GM10266 (cell line): ENCODE measurements at regions not wholly inside any gene's neighbourhood (a gene's known extent, or its start where the extent isn't known, plus 50 kb on each side); places are given as distances from the start of the nearest gene placed in this dataset.

Experiments
- DNase-seq: peaks from one replicate; pipeline ENCODE4 v3.0.0; 2012; ENCODE audit errors: extremely low spot score
- TF ChIP-seq, protein P1 (sequence below): IDR thresholded peaks from 2 replicates; pipeline ENCODE4 v1.5.1; 2012; ENCODE audit warnings: mild to moderate bottlenecking, low read depth; ENCODE audit not compliant: control insufficient read depth, insufficient read depth; ENCODE audit errors: missing control alignments

DNA sequence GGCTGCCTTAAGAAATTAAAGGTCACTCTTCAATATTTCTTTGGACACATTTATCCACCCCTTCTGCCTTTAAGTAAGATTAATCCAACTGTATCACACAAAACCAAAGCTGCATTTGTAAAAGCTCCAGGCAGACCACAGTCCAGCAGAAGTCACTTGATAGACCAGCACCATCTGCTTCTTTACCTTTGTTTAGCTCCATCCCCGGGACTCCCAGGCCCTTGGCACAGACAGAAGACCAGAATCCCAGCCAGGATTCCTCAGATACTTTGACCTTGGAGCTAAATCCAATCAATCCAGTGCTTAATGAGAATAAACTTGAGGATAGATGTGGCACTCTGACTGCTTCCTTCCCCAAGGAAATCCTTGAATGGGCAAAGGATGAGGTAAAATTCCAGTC lies 333.1 kb upstream of the RASGEF1B start:
- DNase-seq: no peak
- TF ChIP-seq, protein P1, sequence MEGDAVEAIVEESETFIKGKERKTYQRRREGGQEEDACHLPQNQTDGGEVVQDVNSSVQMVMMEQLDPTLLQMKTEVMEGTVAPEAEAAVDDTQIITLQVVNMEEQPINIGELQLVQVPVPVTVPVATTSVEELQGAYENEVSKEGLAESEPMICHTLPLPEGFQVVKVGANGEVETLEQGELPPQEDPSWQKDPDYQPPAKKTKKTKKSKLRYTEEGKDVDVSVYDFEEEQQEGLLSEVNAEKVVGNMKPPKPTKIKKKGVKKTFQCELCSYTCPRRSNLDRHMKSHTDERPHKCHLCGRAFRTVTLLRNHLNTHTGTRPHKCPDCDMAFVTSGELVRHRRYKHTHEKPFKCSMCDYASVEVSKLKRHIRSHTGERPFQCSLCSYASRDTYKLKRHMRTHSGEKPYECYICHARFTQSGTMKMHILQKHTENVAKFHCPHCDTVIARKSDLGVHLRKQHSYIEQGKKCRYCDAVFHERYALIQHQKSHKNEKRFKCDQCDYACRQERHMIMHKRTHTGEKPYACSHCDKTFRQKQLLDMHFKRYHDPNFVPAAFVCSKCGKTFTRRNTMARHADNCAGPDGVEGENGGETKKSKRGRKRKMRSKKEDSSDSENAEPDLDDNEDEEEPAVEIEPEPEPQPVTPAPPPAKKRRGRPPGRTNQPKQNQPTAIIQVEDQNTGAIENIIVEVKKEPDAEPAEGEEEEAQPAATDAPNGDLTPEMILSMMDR: no peak

DNA sequence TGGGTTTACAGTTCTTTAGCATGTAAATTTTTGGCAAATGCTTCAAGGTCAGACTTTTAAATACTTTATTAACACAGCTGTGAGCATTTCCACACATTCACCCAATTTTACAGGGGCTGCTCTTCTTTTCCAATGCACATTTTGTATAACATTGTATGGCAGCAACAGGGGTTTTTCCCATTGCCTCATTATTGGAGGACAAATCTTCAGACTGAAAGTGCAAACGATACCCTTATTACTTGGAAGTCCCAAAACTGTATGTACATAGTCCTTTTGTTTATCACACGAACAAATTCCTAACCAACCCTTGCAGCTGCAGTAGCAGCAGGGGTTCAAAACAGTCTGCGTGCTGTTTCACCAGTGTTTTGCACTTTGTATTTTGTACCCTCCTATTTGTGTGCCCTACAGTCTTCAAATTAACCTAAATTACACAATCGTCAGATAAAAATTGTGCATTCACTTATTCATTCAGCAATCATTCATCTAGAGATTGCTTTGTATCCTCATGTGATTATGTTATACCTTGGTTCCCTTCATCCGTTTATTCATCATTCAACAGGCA lies 330.7 kb upstream of the RASGEF1B start:
- DNase-seq: no peak
- TF ChIP-seq, protein P1: no peak

DNA sequence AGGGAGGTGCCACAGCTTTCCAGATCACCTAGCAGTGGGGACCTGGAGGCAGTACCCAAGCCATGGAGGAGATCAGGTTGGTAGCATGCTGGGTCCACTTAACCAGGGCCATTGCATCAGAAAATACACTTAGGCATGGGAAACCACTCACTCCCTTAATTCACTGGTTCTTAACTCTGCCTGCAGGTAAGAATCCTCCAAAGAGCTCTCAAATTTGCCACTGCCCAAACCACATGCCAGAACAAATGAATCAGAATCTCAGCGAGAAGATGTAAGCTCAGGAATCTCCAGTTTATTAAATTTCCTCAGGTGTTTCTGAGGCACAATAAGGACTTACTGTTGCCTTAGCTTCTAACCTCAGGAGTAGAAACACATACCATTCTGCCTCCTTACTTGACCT lies 327.7 kb upstream of the RASGEF1B start:
- TF ChIP-seq, protein P1: no peak
- no peak for DNase-seq

DNA sequence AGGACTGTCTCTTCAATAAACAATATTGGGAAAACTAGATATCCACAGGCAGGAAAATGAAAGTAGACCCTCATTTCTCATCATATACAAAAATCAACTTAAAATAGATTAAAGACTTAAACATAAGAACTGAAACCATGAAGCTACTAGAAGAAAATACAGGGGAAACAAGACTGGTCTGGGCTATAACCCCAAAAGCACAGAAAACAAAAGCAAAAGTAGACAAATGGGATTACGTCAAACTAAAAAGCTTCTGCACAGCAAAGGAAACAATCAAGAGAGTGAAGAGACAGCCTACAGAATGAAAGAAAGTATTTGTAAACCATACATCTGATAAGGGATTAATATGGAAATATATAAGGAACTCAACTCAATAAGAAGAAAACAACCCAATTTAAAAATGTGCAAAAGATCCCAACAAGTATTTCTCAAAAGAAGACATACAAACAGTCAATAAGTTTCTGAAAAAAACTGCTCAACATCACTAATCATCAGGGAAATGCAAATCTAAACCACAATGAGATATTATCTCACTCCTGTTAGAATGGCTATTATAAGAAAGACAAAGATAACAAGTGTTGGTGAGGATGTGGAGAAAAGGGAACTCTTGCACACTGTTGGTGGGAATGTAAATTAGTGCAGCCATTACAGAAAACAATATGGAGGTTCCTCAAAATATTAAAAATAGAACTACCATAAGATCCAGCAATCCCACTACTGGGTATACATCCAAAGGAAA lies 325.3 kb upstream of the RASGEF1B start:
- TF ChIP-seq, protein P1: no peak

DNA sequence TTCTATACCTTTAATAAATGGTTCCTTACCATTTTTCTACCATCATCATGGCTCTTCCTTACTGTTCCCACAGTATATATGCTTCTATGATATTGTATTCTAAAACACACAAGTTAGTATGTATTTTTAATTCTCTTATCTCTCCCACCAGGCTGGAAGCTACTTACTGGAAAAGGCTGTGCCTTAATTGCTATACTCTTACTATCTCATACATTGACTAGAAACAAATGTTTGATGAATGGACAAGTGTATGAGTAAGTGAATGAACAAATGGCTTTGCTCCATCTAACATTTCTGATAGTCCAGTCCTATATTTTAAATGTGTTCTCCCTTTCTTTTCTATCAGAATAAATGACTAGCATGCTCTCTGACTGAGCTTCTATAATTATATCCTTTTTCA lies 320.8 kb upstream of the RASGEF1B start:
- DNase-seq: no peak
- TF ChIP-seq, protein P1: no peak

More for the DNA sequence above, 325.3 kb upstream of the RASGEF1B start:
- DNase-seq: no peak

DNA sequence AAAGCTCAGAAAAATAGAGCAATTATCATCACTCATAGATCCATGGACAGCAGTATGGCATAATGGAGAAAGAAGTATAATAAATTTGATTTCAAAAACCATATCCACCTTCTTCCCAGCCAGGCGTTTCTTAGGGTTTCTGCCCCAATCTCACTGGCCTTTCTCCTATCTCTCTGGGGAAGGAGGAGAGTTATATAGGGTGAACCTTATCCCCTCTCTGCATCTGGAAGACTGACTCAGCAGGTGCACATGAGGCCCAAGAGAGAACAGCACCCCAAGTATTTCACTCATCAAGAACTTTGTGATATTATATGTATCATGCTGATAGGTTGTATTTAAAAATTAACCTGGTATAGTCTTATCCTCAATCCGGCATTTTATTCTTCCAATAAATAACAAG lies 318.8 kb upstream of the RASGEF1B start:
- TF ChIP-seq, protein P1: no peak
- no peak for DNase-seq

DNA sequence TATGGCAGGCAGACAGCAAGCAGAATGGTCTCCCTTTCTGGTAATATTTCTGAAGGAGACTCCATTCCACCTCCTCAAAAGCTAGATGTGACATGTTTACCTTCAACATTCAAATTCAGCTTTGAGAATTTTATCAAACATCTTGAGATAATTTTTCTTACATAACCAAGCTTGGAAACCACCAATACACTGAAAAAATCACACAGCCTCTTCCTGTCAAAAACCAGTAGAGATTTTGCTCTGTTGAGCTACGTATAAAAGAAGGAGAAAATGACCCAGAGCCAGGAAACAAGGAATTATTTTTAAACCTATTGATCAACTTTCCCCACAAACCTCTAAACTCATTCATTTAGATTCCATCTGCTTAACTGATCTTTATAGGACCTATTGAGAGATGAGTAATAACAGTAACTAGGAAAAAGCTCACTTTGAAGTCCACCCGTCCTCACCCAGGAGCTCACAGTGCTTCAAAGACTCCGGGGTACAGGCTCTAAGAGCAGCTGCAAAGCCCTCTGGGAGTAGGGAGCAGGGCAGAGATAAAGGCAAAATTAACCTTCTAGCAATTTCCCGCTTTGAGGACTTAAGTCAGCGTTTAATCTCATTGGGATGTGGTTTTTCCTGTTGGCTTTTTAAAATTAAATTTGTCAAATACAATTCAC lies 318.2 kb upstream of the RASGEF1B start:
- TF ChIP-seq, protein P1: no peak

More for the DNA sequence above, 318.2 kb upstream of the RASGEF1B start:
- DNase-seq: no peak
